ENCODE measurements at regions not wholly inside any gene's neighbourhood (a gene's known extent, or its start where the extent isn't known, plus 50 kb on each side); places are given as distances from the start of the nearest gene placed in this dataset.

DNA sequence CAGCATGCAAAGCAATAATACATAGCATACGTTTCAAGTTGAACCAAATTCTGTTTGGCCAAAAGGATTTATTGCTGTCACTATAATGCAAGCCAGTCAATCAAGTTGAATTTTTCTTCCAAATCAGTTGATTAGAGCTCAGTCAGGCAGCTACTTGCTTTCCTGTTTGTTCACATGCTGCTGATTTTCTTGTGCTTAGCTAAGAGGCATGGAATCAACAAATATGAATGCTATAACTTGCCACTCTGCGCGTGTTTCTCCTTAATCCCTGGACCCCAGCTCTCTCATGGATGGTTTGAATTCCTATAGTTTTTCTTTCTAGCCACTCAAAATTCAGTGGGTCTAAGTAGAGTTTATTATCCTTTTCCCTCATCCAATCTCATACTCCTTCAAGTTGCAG is 311.3 kb downstream of the KLF5 start:
- no peaks in the 10 kb centered on the region for H3K9me3 Mint-ChIP-seq
- no peak for DNase-seq (ENCODE audit: low spot score)
- H3K4me1 Mint-ChIP-seq = no peaks in the 10 kb centered on the region; the same call in 1 of the 2 replicates
- no peak overlapping the region for H3K4me3 Mint-ChIP-seq
- TF ChIP-seq, protein P1, sequence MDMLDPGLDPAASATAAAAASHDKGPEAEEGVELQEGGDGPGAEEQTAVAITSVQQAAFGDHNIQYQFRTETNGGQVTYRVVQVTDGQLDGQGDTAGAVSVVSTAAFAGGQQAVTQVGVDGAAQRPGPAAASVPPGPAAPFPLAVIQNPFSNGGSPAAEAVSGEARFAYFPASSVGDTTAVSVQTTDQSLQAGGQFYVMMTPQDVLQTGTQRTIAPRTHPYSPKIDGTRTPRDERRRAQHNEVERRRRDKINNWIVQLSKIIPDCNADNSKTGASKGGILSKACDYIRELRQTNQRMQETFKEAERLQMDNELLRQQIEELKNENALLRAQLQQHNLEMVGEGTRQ (CRISPR knock-in tag; IDR thresholded peaks at IDR 0.05) = no peak
- TF ChIP-seq FOXP1 (CRISPR knock-in tag; IDR thresholded peaks at IDR 0.05; ENCODE audit: borderline replicate concordance) (no peak), CREM (CRISPR knock-in tag; IDR thresholded peaks at IDR 0.05) (no peak), NR2C2 (CRISPR knock-in tag; IDR thresholded peaks at IDR 0.05) (no peak), GRHL2 (CRISPR knock-in tag; IDR thresholded peaks at IDR 0.05; ENCODE audit: insufficient replicate concordance, severe bottlenecking) (no peak)
- TF ChIP-seq, protein P2, sequence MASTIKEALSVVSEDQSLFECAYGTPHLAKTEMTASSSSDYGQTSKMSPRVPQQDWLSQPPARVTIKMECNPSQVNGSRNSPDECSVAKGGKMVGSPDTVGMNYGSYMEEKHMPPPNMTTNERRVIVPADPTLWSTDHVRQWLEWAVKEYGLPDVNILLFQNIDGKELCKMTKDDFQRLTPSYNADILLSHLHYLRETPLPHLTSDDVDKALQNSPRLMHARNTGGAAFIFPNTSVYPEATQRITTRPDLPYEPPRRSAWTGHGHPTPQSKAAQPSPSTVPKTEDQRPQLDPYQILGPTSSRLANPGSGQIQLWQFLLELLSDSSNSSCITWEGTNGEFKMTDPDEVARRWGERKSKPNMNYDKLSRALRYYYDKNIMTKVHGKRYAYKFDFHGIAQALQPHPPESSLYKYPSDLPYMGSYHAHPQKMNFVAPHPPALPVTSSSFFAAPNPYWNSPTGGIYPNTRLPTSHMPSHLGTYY (CRISPR knock-in tag; IDR thresholded peaks at IDR 0.05) = no peak
- TF ChIP-seq, protein P3, sequence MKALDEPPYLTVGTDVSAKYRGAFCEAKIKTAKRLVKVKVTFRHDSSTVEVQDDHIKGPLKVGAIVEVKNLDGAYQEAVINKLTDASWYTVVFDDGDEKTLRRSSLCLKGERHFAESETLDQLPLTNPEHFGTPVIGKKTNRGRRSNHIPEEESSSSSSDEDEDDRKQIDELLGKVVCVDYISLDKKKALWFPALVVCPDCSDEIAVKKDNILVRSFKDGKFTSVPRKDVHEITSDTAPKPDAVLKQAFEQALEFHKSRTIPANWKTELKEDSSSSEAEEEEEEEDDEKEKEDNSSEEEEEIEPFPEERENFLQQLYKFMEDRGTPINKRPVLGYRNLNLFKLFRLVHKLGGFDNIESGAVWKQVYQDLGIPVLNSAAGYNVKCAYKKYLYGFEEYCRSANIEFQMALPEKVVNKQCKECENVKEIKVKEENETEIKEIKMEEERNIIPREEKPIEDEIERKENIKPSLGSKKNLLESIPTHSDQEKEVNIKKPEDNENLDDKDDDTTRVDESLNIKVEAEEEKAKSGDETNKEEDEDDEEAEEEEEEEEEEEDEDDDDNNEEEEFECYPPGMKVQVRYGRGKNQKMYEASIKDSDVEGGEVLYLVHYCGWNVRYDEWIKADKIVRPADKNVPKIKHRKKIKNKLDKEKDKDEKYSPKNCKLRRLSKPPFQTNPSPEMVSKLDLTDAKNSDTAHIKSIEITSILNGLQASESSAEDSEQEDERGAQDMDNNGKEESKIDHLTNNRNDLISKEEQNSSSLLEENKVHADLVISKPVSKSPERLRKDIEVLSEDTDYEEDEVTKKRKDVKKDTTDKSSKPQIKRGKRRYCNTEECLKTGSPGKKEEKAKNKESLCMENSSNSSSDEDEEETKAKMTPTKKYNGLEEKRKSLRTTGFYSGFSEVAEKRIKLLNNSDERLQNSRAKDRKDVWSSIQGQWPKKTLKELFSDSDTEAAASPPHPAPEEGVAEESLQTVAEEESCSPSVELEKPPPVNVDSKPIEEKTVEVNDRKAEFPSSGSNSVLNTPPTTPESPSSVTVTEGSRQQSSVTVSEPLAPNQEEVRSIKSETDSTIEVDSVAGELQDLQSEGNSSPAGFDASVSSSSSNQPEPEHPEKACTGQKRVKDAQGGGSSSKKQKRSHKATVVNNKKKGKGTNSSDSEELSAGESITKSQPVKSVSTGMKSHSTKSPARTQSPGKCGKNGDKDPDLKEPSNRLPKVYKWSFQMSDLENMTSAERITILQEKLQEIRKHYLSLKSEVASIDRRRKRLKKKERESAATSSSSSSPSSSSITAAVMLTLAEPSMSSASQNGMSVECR (CRISPR knock-in tag; IDR thresholded peaks at IDR 0.05; ENCODE audit: borderline replicate concordance) = no peak
- TF ChIP-seq, protein P4, sequence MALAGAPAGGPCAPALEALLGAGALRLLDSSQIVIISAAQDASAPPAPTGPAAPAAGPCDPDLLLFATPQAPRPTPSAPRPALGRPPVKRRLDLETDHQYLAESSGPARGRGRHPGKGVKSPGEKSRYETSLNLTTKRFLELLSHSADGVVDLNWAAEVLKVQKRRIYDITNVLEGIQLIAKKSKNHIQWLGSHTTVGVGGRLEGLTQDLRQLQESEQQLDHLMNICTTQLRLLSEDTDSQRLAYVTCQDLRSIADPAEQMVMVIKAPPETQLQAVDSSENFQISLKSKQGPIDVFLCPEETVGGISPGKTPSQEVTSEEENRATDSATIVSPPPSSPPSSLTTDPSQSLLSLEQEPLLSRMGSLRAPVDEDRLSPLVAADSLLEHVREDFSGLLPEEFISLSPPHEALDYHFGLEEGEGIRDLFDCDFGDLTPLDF (CRISPR knock-in tag; IDR thresholded peaks at IDR 0.05) = no peak
- H3K36me3 Mint-ChIP-seq = no peaks in the 10 kb centered on the region
- ATAC-seq = no peak
- no peak overlapping the region for H3K27ac Mint-ChIP-seq
- CTCF ChIA-PET = no interaction called here
- POLR2A ChIA-PET = no interaction called here
- no peaks in the 10 kb centered on the region for H3K27me3 Mint-ChIP-seq (ENCODE audit: low read depth)

DNA sequence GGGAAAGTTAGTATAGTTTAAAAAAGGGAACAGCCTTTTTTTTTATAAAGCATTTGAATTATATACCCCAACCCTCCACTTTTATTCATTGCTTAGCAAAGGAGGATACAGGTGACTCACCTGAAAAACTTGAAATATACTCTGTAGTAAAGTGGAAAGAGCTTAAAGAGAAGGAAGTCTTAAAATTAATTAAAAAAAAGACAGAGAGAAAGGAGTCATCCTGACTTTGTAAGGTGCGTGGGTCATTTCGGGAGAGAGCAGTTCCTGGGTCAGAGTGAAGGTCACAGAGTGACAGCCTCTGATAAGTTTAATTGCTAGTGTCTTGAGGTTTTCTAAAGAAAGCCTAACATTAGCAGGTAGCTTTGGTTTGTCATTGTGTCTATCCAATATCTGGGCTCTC is 310.3 kb downstream of the KLF5 start:
- no peak for ATAC-seq
- CTCF ChIA-PET = no interaction called here
- Mint-ChIP-seq H3K9me3 (no peaks in the 10 kb centered on the region), H3K4me1 (no peaks in the 10 kb centered on the region; the same call in 1 of the 2 replicates), H3K27me3 (ENCODE audit: low read depth) (no peaks in the 10 kb centered on the region), H3K27ac (no peak overlapping the region), H3K4me3 (no peak overlapping the region), H3K36me3 (no peaks in the 10 kb centered on the region)
- POLR2A ChIA-PET = no interaction called here
- no peak for DNase-seq (ENCODE audit: low spot score)
- TF ChIP-seq SMAD3 (CRISPR knock-in tag; IDR thresholded peaks at IDR 0.05; ENCODE audit: borderline replicate concordance) (no peak), ZNF121 (CRISPR knock-in tag; IDR thresholded peaks at IDR 0.05) (no peak), KAT7 (CRISPR knock-in tag; IDR thresholded peaks at IDR 0.05; ENCODE audit: borderline replicate concordance) (no peak), FOXJ3 (CRISPR knock-in tag; IDR thresholded peaks at IDR 0.05; ENCODE audit: borderline replicate concordance) (no peak), NR2C2 (CRISPR knock-in tag; IDR thresholded peaks at IDR 0.05) (no peak), ZNF396 (CRISPR knock-in tag; IDR thresholded peaks at IDR 0.05; ENCODE audit: borderline replicate concordance) (no peak), ELF4 (CRISPR knock-in tag; IDR thresholded peaks at IDR 0.05; ENCODE audit: low read depth) (no peak), ZNF219 (CRISPR knock-in tag; IDR thresholded peaks at IDR 0.05; ENCODE audit: borderline replicate concordance) (no peak)
- TF ChIP-seq, protein P2 (CRISPR knock-in tag; IDR thresholded peaks at IDR 0.05) = no peak
- TF ChIP-seq, protein P5, sequence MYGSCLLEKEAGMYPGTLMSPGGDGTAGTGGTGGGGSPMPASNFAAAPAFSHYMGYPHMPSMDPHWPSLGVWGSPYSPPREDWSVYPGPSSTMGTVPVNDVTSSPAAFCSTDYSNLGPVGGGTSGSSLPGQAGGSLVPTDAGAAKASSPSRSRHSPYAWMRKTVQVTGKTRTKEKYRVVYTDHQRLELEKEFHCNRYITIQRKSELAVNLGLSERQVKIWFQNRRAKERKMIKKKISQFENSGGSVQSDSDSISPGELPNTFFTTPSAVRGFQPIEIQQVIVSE (CRISPR knock-in tag; IDR thresholded peaks at IDR 0.05; ENCODE audit: borderline replicate concordance) = no peak
- TF ChIP-seq, protein P6, sequence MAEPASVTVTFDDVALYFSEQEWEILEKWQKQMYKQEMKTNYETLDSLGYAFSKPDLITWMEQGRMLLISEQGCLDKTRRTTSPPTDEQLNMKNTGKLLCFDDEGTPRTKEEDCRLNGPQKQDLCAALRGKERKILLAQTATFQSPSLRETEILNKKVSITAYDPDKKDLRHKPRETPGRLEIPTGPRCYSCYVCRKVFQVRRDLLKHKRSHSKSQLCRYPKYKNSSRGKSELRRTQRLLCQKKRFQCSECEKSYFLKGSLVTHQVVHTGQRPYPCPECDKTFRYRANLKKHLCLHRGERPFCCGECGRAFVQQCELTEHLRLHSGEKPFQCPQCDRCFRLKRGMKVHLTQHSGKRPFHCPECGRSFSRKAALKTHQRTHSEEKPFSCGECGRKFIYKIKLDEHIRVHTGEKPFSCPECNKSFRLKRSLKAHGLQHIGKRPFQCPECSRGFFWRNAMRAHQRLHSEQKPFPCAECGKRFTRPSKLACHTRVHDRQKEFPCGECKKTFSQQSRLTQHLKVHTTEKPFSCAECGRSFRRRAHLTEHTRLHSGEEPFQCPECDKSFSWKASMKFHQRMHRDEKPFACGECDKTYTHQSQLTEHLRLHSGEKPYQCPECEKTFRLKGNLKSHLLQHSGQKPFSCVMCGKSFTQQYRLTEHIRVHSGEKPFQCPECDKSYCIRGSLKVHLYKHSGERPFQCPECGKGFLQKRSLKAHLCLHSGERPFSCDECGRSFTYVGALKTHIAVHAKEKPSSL (CRISPR knock-in tag; conservative IDR thresholded peaks at IDR 0.05) = no peak
- TF ChIP-seq, protein P7, sequence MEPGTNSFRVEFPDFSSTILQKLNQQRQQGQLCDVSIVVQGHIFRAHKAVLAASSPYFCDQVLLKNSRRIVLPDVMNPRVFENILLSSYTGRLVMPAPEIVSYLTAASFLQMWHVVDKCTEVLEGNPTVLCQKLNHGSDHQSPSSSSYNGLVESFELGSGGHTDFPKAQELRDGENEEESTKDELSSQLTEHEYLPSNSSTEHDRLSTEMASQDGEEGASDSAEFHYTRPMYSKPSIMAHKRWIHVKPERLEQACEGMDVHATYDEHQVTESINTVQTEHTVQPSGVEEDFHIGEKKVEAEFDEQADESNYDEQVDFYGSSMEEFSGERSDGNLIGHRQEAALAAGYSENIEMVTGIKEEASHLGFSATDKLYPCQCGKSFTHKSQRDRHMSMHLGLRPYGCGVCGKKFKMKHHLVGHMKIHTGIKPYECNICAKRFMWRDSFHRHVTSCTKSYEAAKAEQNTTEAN (CRISPR knock-in tag; IDR thresholded peaks at IDR 0.05) = no peak
- TF ChIP-seq, protein P8, sequence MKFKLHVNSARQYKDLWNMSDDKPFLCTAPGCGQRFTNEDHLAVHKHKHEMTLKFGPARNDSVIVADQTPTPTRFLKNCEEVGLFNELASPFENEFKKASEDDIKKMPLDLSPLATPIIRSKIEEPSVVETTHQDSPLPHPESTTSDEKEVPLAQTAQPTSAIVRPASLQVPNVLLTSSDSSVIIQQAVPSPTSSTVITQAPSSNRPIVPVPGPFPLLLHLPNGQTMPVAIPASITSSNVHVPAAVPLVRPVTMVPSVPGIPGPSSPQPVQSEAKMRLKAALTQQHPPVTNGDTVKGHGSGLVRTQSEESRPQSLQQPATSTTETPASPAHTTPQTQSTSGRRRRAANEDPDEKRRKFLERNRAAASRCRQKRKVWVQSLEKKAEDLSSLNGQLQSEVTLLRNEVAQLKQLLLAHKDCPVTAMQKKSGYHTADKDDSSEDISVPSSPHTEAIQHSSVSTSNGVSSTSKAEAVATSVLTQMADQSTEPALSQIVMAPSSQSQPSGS (CRISPR knock-in tag; IDR thresholded peaks at IDR 0.05; ENCODE audit: borderline replicate concordance, low read depth) = no peak

All from WTC11 (cell line).